GM12872 (cell line): ENCODE measurements at regions not wholly inside any gene's neighbourhood (a gene's known extent, or its start where the extent isn't known, plus 50 kb on each side); places are given as distances from the start of the nearest gene placed in this dataset.

Experiments used
- CTCF ChIP-seq: IDR thresholded peaks from 3 replicates; pipeline ENCODE4 v1.5.1; 2011; ENCODE audit warnings: low read depth, mild to moderate bottlenecking, low read length, moderate library complexity; ENCODE audit not compliant: insufficient read depth

- TF ChIP-seq CTCF = no peak
Observed at GRCh38 chr12:115228434-115228833, 544.5 kb upstream of the TBX3 start.

GRCh38 chr12:115227137-115227615, 543.2 kb upstream of the TBX3 start:
- no peak for TF ChIP-seq CTCF

DNA sequence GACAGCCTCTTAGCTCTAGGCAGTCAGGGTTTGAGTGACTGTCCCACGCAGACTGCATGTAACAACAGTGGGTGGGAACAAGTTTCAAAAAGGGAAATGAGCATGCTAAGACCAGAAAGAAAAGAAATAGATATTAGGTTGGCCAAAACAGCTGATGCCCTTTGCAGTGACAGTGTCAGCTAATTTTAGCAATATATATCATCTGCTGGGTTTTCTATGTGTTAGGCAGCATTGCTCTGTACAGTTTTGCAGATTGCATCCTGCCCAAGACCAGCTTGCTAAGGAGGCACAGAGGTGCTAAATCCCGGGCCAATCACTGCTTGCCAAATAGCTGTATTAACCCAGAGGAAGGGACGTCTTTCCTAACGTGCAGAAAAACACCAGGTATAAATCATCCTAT, 541.9 kb upstream of the TBX3 start:
- no peak for TF ChIP-seq CTCF

DNA sequence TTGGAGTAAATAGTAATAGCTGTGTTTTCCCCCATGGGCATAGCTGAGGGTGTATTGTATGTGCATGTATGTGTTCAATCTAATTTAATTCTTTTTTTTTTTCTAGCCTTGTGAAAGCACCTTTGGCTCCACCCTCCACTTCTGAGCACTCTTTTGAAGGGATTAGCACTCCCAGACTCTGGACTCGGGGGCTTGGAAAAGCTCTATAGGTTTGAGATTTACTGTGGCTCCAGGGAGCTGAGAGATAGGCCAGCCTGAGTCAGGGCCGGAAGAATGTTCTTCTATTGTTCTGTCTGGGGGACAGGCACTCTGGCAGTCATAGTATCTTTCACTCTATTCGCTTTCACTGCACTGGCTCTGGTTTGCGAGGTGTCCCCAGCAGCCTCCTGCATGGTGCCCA, 540.0 kb upstream of the TBX3 start:
- TF ChIP-seq CTCF = no peak

DNA sequence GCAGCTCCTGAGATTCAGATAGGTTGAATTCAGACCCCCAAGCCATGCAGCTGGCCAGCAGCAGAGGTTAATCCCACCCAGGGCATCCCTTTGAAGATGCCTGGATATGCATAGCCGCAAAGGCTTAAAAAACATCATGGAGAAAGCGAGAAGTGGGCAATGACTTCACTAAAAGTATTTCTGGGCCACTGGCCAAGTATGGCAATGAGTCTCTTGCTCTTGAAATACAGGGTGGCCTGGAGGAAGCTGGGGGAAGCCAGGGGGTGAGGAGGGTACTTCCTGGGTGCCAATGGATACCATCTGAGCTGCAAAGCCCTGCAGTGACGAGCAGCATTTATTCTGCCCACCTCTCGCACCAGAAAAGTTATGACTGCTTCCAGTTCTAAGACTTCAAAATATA, 539.3 kb upstream of the TBX3 start:
- TF ChIP-seq CTCF = no peak

DNA sequence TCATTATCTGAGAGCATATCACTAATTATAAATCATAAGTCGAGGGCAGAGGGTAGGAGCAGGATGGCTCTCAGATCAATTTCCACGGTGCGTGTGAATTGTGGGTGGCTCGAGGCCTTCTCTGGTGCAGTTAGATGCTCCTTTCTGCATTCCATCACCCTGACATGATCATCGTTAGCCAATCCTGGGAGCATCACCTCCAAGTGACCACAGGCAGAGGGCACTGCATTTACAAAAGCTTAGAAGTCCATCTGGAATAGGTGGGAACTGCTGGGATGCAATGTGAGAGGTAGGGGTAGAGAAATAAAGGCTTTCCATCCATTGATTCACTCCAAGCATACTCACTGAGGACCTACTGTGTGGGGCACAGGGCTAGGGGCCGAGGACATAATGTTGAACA, 538.2 kb upstream of the TBX3 start:
- TF ChIP-seq CTCF = no peak

- no peak for TF ChIP-seq CTCF
Observed at GRCh38 chr12:115216301-115216700, 532.3 kb upstream of the TBX3 start.

DNA sequence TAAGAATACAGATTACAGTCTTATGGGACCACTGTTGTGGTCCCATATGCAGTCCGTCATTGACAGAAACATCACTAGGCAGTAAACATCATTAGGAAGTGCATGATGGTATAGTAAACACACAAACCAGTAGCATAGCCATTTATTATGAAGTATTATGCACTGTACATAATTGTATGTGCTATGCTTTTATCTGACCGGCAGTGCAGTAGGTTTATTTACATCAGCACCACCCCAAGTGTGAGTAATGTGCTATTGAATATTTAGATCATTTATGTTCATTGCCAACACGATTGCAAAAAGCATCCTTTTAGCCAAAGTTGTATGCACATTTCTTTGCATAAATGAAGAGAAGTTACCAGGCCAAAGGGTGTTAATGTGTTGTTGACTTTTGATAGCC, 531.6 kb upstream of the TBX3 start:
- TF ChIP-seq CTCF = no peak
